Body of pancreas (tissue), 4 donors: ENCODE measurements at regions not wholly inside any gene's neighbourhood (a gene's known extent, or its start where the extent isn't known, plus 50 kb on each side); places are given as distances from the start of the nearest gene placed in this dataset.

Source experiments
- ATAC-seq: fragments of 150-250 bp; one replicate; pipeline ENCODE4 v1.9.1; 2016
- DNase-seq, 4 donors: peaks; one replicate each; pipeline ENCODE4 v3.0.0-alpha.2; 2019
- H3K27ac ChIP-seq, 4 donors: fragments of 200-600 bp; sonication (generic); 1 replicate in 3 of 4; 2 replicates in 1 of 4; pipeline versions ENCODE4 v1.5.1 to v1.6.1; 2016 to 2019; ENCODE audit warnings: mild to moderate bottlenecking in 1 of 4, mixed read lengths in 1 of 4, moderate library complexity in 1 of 4
- H3K27me3 ChIP-seq, 2 donors: fragments of 200-600 bp; sonication (generic); one replicate each; pipeline ENCODE4 v1.6.0; 2016; ENCODE audit warnings: mild to moderate bottlenecking in 1 of 2
- H3K36me3 ChIP-seq, 2 donors: fragments of 200-600 bp; sonication (generic); replicated peaks in 1 of 2; 2 replicates each; pipeline ENCODE4 v1.5.1; 2016; ENCODE audit warnings: low read depth in 2 of 2; ENCODE audit not compliant: insufficient read depth in 1 of 2
- H3K4me1 ChIP-seq: fragments of 200-600 bp; sonication (generic); one replicate; pipeline ENCODE4 v1.6.0; 2016
- H3K4me3 ChIP-seq, 2 donors: fragments of 200-600 bp; sonication (generic); 1 replicate in 1 of 2; 2 replicates in 1 of 2; pipeline ENCODE4 v1.5.1; 2016 to 2019
- H3K9me3 ChIP-seq, 3 donors: fragments of 200-600 bp; sonication (generic); 1 replicate in 2 of 3; 2 replicates in 1 of 3; pipeline ENCODE4 v1.5.1; 2016
- CTCF ChIP-seq, 7 experiments: fragments of 450-650 bp in 4 of 7; fragments of 200-600 bp in 3 of 7; sonication (generic) in 3 of 7; IDR thresholded peaks; one replicate each; pipeline ENCODE4 v1.5.1; 2016 to 2019; ENCODE audit warnings: antibody characterized with exemption in 7 of 7
- POLR2A ChIP-seq, 3 donors: fragments of 450-650 bp; IDR thresholded peaks; one replicate each; pipeline ENCODE4 v1.6.1; 2016; ENCODE audit warnings: antibody characterized with exemption in 3 of 3, mild to moderate bottlenecking in 2 of 3
- WGBS, 2 donors: methylation state at CpG; one replicate each; pipeline ENCODE4 v1.1.5; 2017; 5-methylcytosine and 5-hydroxymethylcytosine counted together
- intact Hi-C: fragments of 100-400 bp; cut with DNase I; formaldehyde crosslinking; loops from one replicate; pipeline ENCODE4 v1.15.1; 2023

GRCh38 chr18:43642727-43643330 lies 365.5 kb upstream of the SYT4 start:
- H3K9me3 ChIP-seq = no peaks in the 10 kb centered on the region
- H3K4me1 ChIP-seq = no peaks in the 10 kb centered on the region
- H3K4me3 ChIP-seq = no peak overlapping the region
- intact Hi-C loops = no loop called here
- no peaks in the 10 kb centered on the region for H3K36me3 ChIP-seq
- TF ChIP-seq POLR2A (IDR thresholded peaks at IDR 0.05) (no peak), CTCF (IDR thresholded peaks at IDR 0.05) (no peak)
- 62 to 77% methylated on average over 4 of the region's 4 CpGs for WGBS, 2 donors
- no peaks in the 10 kb centered on the region for H3K27me3 ChIP-seq
- ATAC-seq = no peak
- no peak overlapping the region for H3K27ac ChIP-seq
- DNase-seq = no peak

GRCh38 chr18:43648002-43648401 lies 370.7 kb upstream of the SYT4 start:
- intact Hi-C loops = no loop called here
- ATAC-seq (no peak), DNase-seq (no peak)
- no peak overlapping the region for H3K4me3 ChIP-seq
- no peaks in the 10 kb centered on the region for H3K9me3 ChIP-seq
- no peak for TF ChIP-seq POLR2A (IDR thresholded peaks at IDR 0.05)
- TF ChIP-seq CTCF (IDR thresholded peaks at IDR 0.05) = no peak
- no peaks in the 10 kb centered on the region for H3K4me1 ChIP-seq
- H3K36me3 ChIP-seq = no peaks in the 10 kb centered on the region
- 86 to 89% methylated on average over 2 of the region's 2 CpGs for WGBS, 2 donors
- no peaks in the 10 kb centered on the region for H3K27me3 ChIP-seq
- H3K27ac ChIP-seq = no peak overlapping the region

- TF ChIP-seq CTCF (IDR thresholded peaks at IDR 0.05) (no peak), POLR2A (IDR thresholded peaks at IDR 0.05) (no peak)
- intact Hi-C loops = no loop called here
- DNase-seq (no peak), ATAC-seq (no peak)
- no peaks in the 10 kb centered on the region for H3K27me3 ChIP-seq
- no peaks in the 10 kb centered on the region for H3K4me1 ChIP-seq
- H3K4me3 ChIP-seq = no peak overlapping the region
- H3K9me3 ChIP-seq = peaks cover 0 to 7% (median 0%) of the 10 kb centered on the region in 3 donors
- WGBS, 2 donors = 21 to 25% methylated on average over 1 of the region's 1 CpG
- no peak overlapping the region for H3K27ac ChIP-seq
- no peaks in the 10 kb centered on the region for H3K36me3 ChIP-seq
Measured at GRCh38 chr18:43649649-43650357, 372.5 kb upstream of the SYT4 start.

DNA sequence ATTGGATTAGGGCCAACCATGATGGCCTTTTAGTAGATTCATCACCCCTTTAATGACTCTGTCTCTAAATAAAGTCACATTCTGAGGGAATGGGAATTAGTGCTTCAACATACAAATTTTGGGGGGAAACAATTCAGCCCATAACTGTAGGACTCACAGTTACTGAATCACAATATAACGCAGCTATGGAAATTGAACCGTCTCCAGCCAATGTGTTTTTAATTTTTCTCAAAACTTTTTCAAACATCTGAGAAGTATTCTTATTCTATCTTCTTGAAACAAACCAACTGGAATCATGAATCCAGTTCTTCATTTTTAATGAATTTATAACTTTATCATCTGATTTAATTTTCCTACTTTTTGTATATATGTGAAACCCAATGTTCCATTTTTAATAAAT lies 373.1 kb upstream of the SYT4 start:
- WGBS, 2 donors = 18 to 45% methylated on average over 2 of the region's 2 CpGs
- H3K27me3 ChIP-seq = no peaks in the 10 kb centered on the region
- no peak for DNase-seq
- H3K9me3 ChIP-seq = peaks cover 0 to 10% (median 0%) of the 10 kb centered on the region in 3 donors
- no peaks in the 10 kb centered on the region for H3K36me3 ChIP-seq
- H3K27ac ChIP-seq = no peak overlapping the region
- TF ChIP-seq POLR2A (IDR thresholded peaks at IDR 0.05) (no peak), CTCF (IDR thresholded peaks at IDR 0.05) (no peak)
- no peaks in the 10 kb centered on the region for H3K4me1 ChIP-seq
- intact Hi-C loops = no loop called here
- no peak overlapping the region for H3K4me3 ChIP-seq
- ATAC-seq = no peak

DNA sequence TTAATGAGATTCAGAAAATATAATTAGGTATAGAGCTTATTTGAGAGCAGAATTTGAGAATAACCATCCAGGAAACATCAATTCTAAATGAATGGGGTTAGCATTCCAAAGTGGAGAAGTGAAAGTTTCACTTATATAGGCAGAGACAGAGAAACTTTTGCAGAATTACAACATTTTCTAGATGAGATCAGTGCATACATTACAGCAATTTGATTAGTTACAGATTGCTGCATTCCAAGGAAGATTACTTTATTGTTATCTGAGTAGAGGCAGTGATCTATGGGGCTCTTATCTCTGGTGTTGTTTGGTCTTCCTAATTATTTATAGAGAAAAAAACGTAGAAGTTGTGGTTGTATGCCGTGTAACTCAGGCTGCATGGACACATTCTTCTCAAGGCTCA lies 373.8 kb upstream of the SYT4 start:
- ATAC-seq = no peak
- no peaks in the 10 kb centered on the region for H3K36me3 ChIP-seq

More for the DNA sequence above, 373.8 kb upstream of the SYT4 start:
- H3K9me3 ChIP-seq = peaks cover 0 to 10% (median 0%) of the 10 kb centered on the region in 3 donors
- H3K4me1 ChIP-seq = no peaks in the 10 kb centered on the region
- H3K27me3 ChIP-seq = no peaks in the 10 kb centered on the region
- no peak overlapping the region for H3K27ac ChIP-seq
- intact Hi-C loops = no loop called here
- 13 to 29% methylated on average over 2 of the region's 2 CpGs for WGBS, 2 donors
- no peak for DNase-seq
- no peak overlapping the region for H3K4me3 ChIP-seq
- no peak for TF ChIP-seq POLR2A (IDR thresholded peaks at IDR 0.05)
- no peak for TF ChIP-seq CTCF (IDR thresholded peaks at IDR 0.05)
